ENCODE measurements at regions not wholly inside any gene's neighbourhood (a gene's known extent, or its start where the extent isn't known, plus 50 kb on each side); places are given as distances from the start of the nearest gene placed in this dataset.

DNA sequence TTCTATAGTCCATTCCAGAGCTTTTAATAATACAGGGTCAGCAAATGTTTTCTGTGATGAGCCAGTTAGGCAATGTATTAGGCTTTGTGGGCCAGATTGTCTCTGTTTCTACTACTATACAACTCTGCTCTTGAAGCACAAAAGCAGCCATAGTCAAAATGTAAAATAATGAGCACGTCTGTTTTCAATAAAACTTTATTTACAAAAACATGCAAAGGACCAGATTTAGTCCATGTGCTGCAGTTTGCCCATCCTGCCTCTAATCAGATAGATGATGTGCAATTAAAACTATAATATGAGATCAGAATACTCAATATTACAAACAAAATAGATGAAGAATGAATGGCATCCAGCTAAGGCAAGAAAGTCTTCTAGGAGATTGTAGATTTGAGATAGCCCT, 127.8 kb upstream of the FRMPD4 start:
- TF ChIP-seq EZH2 (IDR thresholded peaks at IDR 0.05; ENCODE audit: insufficient read depth, poor library complexity, severe bottlenecking): no peak
- no peak for TF ChIP-seq EZH2phosphoT487 (IDR thresholded peaks at IDR 0.05; ENCODE audit: insufficient read depth, low read depth)

All from GM23248 (cell line).